Progenitor cell of endocrine pancreas (in vitro differentiated cells): ENCODE measurements at regions not wholly inside any gene's neighbourhood (a gene's known extent, or its start where the extent isn't known, plus 50 kb on each side); places are given as distances from the start of the nearest gene placed in this dataset.

Source experiments
- DNase-seq: peaks from one replicate; pipeline ENCODE4 v3.0.0; 2021; ENCODE audit warnings: low spot score; ENCODE audit not compliant: unreplicated experiment
- H3K27ac Mint-ChIP-seq: 2 replicates; pipeline ENCODE4 v1.8.0; 2021; ENCODE audit warnings: mild to moderate bottlenecking, moderate library complexity, mixed read lengths
- H3K27me3 Mint-ChIP-seq: 2 replicates; pipeline ENCODE4 v1.8.0; 2021; ENCODE audit warnings: mixed read lengths
- H3K36me3 Mint-ChIP-seq: 2 replicates; pipeline ENCODE4 v1.8.0; 2022; ENCODE audit warnings: mixed read lengths; ENCODE audit not compliant: insufficient read depth
- H3K4me1 Mint-ChIP-seq: 2 replicates; pipeline ENCODE4 v1.8.0; 2021; ENCODE audit warnings: low read depth, mixed read lengths
- H3K4me3 Mint-ChIP-seq: 2 replicates; pipeline ENCODE4 v1.8.0; 2021; ENCODE audit warnings: low read depth, mild to moderate bottlenecking, moderate library complexity, mixed read lengths
- H3K9me3 Mint-ChIP-seq: 2 replicates; pipeline ENCODE4 v1.8.0; 2021; ENCODE audit warnings: low read depth, mixed read lengths
- CTCF ChIP-seq: fragments of 200-600 bp; sonication (generic); IDR thresholded peaks from one replicate; pipeline ENCODE4 v1.5.0; 2021; ENCODE audit warnings: antibody characterized with exemption, mild to moderate bottlenecking; ENCODE audit not compliant: unreplicated experiment

DNA sequence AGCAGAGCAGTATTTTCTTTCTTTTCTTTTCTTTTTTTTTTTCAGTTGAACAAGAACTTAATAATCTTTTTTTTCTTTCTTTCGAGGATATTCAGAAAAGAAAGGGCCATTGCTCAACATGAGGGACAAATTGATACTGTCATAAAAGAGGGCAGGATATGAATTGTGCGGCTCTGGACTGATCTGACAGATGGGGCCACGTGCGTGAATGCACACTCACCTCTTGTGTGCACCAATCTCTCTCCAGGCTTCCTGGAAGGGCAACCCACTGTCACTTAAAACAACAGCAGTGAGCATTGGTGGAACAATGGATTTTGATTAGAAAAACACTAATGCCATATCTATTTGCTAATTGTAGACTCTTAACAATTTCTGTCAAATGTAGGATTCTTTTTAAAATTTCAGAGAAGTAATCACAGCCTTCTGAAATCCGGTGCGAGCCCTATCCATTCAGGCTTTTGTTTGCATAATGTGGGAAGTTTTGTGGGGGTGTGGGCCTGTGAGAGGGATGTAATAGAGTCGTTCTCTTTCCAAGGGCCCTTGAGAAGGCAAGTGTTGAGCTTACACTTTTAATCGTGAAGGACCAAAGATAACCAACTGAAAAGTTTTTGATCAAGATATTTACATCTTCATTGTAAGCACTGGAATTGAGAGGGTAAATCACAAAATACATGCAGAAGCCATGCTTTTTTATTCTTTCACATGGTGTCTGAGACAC, 298.8 kb downstream of the SP3 start:
- TF ChIP-seq CTCF, result no peak
- no peak overlapping the region for H3K4me3 Mint-ChIP-seq
- no peak overlapping the region for H3K27ac Mint-ChIP-seq

GRCh38 chr2:173667014-173667413, 298.2 kb downstream of the SP3 start:
- no peak for DNase-seq
- Mint-ChIP-seq H3K27me3 (peaks cover 15% of the 10 kb centered on the region), H3K36me3 (no peaks in the 10 kb centered on the region), H3K27ac (no peak overlapping the region), H3K4me1 (no peaks in the 10 kb centered on the region), H3K4me3 (no peak overlapping the region), H3K9me3 (no peaks in the 10 kb centered on the region)
- no peak for TF ChIP-seq CTCF

More for the DNA sequence above, 298.8 kb downstream of the SP3 start:
- no peak for DNase-seq
- Mint-ChIP-seq H3K4me1 (no peaks in the 10 kb centered on the region), H3K27me3 (peaks cover 15% of the 10 kb centered on the region), H3K36me3 (no peaks in the 10 kb centered on the region), H3K9me3 (no peaks in the 10 kb centered on the region)

GRCh38 chr2:173667415-173667814, 297.8 kb downstream of the SP3 start:
- H3K4me3 Mint-ChIP-seq, result no peak overlapping the region
- no peak overlapping the region for H3K27ac Mint-ChIP-seq
- H3K9me3 Mint-ChIP-seq, result no peaks in the 10 kb centered on the region
- DNase-seq, result no peak
- H3K36me3 Mint-ChIP-seq, result no peaks in the 10 kb centered on the region
- H3K27me3 Mint-ChIP-seq, result peaks cover 15% of the 10 kb centered on the region
- no peak for TF ChIP-seq CTCF
- no peaks in the 10 kb centered on the region for H3K4me1 Mint-ChIP-seq

- no peak for TF ChIP-seq CTCF
- no peak overlapping the region for H3K4me3 Mint-ChIP-seq
- no peak for DNase-seq
- peaks cover 11% of the 10 kb centered on the region for H3K27me3 Mint-ChIP-seq
- H3K4me1 Mint-ChIP-seq, result no peaks in the 10 kb centered on the region
- H3K27ac Mint-ChIP-seq, result no peak overlapping the region
- no peaks in the 10 kb centered on the region for H3K36me3 Mint-ChIP-seq
- H3K9me3 Mint-ChIP-seq, result peaks cover 3% of the 10 kb centered on the region
Observed at GRCh38 chr2:173669271-173669853, 295.8 kb downstream of the SP3 start.

DNA sequence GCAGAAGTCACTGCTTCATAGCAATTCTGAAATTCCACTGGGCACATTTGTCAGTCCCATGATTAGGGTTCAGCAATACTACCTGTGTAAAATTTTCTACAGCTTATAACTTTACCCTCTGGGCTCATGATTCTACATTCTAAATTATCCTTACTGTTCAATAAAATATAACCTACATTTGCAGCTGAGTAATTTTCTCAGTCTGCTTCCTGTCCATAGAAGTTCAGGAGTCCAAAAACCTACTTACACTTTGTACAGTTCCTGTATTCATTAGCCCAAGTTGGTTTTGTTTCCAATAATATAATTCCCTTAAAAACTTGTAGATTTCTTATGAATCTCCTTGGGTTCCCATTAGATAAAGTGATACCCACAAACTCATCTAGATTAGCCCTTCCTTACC, 295.3 kb downstream of the SP3 start:
- Mint-ChIP-seq H3K27ac (no peak overlapping the region), H3K36me3 (no peaks in the 10 kb centered on the region), H3K9me3 (peaks cover 3% of the 10 kb centered on the region), H3K27me3 (peaks cover 6% of the 10 kb centered on the region), H3K4me1 (no peaks in the 10 kb centered on the region), H3K4me3 (no peak overlapping the region)
- DNase-seq, result no peak
- TF ChIP-seq CTCF, result no peak
